Activated CD4-positive, alpha-beta T cell treated with anti-CD3 and anti-CD28 coated beads for 1 hour (primary cell): ENCODE measurements at regions not wholly inside any gene's neighbourhood (a gene's known extent, or its start where the extent isn't known, plus 50 kb on each side); places are given as distances from the start of the nearest gene placed in this dataset.
"Not testable (repeated sequence)": the region's sequence is repeated elsewhere in the genome, so short reads cannot be mapped to it uniquely, and the experiment has no call there.

Experiments
- DNase-seq: peaks from one replicate; pipeline ENCODE4 v3.0.0-alpha.2; 2020

DNA sequence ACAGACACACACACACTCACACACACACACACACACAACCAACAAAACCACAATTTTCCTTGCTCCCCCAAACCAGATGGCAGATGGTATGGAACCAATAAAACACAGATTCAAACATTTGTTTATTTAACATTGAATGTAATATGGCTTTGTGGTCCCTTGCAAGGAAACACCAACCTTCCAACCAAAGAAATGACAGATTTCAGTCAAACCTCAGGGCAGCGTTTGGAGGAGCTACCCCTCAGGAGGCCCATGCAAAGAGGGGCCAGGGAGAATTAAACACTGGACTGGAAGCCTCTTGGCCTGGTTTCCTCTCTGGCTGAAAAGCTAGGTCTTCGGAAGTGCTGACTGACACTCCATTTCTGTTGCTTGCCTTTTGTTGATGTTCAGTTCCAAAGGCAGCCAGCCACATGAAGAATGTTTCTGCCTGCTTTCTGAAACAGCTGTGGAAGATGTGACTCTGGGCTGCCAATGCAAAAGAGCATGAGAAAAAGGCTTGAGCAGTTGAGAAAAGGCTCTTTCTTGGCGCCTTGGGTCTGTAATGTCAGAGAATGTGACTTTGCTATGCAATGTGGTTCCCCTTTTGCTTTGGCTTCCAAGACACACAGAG is 296.1 kb downstream of the RPLP1 start:
- no peak for DNase-seq

DNA sequence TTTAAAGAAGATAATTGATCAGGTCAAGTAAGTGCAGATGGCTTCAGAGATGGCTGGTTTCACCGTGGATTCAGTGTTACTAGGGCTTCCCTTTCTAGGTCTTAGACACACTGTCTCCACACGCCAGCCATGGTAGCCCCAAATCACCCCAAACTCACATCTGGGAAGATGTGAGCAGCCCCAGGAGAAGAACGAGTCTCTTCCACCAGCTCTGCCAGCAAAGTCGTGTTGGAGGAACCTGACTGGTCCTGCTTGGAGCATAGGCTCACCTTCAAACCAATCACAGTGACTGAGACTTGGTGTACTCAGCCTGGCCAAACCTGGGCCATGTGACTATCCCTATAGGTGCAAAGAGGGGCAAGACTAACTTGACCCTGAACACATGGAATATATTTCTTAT is 296.7 kb downstream of the RPLP1 start:
- no peak for DNase-seq

DNA sequence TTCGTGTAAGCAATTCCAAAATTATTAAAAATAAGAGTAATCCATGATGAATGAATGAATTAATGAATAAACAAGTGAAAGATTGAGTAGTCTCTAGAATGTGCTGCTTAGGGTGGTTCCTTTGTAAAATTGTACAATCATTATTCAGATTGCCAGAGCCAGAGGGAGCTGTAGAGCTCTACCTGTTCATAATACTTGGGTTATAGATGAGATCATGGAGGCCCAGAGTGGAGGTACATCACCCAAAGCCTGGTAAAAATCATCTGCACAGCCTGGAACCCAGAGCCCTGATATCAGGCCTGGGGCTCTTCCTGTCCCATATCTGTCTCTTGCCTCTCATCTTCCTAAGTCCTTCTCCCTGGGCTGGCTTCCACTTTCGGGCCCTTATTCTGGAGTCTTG is 297.2 kb downstream of the RPLP1 start:
- no peak for DNase-seq

DNA sequence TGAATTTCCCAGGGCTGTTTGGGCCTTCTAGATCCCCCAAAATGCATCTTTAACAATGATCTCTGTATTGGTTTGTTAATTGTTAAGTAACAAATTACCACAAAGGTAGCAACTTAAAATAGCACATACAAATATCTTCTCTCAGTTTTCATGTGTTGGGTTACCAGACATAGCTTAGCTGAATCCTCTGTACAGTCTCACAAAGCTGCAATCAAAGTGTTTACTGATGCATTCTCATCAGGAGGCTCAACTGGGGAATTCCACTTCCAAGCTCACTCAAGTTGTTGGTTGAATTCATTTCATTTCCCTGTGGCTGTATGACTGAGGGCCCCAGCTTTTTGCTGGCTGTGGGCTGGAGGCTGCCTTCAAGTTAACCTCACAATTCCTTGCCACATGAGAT is 297.6 kb downstream of the RPLP1 start:
- no peak for DNase-seq

DNA sequence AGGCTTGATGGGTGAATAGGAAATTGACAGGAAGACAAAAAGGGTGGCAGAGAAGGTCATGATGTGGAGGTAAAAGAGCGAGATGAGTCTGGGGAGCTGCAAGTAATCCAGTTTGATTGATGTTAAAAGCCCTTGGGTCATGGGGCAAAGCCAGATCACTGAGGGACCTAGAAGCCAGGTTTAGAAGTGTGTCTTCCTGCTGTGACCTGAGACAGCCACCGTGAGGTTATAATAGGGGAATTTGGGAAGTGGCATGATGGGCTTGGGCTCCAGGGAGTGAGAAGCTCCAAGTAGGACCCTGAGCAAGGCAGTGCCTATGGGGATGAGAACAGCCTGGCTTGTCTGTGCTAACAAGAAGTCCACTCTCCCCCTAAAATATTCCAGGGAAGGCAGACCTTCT is 298.5 kb downstream of the RPLP1 start:
- no peak for DNase-seq

- no peak for DNase-seq
Observed at GRCh38 chr15:69751566-69751965, 298.9 kb downstream of the RPLP1 start.

- DNase-seq = no peak
Observed at GRCh38 chr15:69753867-69754266, 301.2 kb downstream of the RPLP1 start.

DNA sequence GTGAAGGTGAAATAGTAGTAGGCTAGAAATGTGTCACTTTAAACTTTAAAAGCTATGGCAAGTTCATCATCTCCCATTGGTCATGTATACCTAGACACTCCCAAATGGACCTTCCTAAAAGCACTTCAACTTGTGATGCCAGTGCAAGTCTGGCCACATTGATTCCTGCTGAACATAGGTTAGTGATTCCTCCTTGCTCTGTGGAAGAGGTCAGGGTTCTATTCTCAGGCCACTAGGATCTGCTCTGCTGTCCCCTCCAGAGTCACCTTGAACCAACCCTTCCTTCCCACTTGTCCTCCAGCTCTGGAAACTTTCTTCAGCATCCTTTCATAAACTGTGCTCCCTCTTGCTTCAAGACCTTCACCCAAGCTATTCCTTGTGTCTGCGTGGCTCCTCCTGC is 301.7 kb downstream of the RPLP1 start:
- DNase-seq = no peak

DNA sequence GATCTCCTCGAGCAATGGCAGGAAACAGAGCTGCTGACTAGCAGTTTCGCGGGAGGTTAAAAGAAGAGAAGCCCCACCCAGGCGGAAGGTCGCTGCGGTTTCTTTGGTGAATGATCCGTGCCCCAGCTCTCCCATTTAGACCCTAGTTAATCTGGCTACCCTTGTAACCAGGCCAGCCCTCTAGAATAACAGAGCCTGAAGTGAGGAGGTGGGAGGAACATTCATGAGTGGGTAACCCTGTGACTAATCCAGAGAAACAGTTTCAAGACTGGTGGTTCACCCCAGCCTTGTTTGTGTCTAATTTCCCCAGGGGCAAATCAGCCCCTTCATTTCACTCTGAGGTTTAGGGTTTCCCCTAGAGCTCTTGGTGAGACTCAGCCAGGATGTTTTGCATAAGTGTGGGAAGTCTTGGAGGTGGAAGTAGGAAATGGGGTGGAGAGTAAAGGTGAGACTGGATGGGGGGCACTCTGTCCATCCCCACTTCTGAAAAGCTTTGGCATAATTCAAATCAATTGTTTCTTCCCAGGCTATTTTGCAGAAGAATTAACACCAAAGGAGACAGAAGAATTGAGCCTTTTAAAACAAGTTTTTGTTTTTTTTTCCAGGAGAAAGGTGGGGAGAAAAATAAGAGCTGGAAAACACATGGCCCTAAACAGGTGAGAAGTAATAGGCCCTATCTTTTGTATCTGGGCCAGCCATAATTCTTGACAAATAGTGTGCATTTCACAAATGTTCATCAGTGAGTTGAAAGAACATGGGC is 303.1 kb downstream of the RPLP1 start:
- DNase-seq = peak; percentile 49

- DNase-seq = no peak
Observed at GRCh38 chr15:69756440-69756839, 303.8 kb downstream of the RPLP1 start.

- peak; percentile 34 for DNase-seq
Observed at GRCh38 chr15:69757186-69757585, 304.6 kb downstream of the RPLP1 start.

- DNase-seq = no peak
Observed at GRCh38 chr15:69758291-69758771, 305.7 kb downstream of the RPLP1 start.

- peak; percentile 75 for DNase-seq
Observed at GRCh38 chr15:69758810-69759790, 306.5 kb downstream of the RPLP1 start.

DNA sequence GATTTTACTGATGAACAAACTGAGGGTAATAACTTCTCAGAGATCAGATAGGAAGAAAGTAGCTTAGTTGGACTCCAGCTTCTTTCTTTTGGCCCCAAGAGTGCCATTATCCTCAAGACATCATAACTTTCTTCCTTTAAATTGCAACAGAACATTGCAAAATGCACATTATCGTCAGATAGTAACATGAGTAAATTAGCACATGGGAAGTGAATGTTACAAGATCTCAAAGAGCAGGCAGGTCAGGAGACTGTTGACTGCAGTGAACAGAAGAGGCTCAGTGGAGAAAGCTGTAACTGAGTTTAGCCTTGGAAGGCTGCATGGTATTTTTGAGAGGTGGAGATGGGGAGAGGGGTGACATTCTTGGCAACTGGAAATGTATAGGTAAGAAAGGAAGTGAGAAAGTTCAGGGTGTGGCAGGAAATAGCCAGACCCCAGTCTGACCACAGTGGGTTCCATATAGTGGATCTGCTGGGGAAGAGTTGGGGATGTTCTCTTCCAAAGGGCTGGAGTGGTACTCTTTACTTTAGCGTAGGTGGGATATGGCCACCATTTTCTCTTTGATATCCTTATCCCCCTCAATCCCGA is 307.7 kb downstream of the RPLP1 start:
- DNase-seq = no peak

DNA sequence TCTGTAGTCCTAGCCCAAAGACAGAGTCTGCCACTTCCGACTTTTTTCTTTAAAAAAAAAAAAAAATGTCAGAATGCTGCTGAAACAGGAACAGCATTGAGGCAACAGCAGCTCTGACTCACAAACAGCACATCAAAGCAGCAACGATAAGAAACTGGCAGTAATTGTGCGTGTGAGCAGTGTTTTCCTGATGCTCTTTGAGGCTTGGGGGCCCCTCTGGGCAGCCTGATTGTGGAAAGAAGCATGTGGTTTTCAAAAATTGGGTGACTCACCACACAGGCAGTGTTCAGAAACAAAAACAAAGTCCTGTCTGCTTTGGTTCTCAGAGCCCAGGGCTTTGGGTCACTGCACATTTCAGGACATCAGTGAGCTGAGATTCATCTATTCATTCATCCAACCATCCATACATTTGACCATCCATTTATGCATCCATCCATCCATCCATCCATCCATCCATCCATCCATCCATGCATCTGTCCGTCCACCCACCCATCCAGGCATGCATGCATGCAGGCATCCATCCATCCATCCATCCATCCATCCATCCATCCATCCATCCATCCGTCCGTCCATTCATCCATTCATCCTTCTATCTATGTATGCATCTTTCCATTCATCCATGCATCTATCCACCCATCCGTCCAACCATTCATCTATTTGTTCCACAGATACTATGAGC is 308.4 kb downstream of the RPLP1 start:
- peak; percentile 77 for DNase-seq

- no peak for DNase-seq
Observed at GRCh38 chr15:69762373-69763148, 309.9 kb downstream of the RPLP1 start.

DNA sequence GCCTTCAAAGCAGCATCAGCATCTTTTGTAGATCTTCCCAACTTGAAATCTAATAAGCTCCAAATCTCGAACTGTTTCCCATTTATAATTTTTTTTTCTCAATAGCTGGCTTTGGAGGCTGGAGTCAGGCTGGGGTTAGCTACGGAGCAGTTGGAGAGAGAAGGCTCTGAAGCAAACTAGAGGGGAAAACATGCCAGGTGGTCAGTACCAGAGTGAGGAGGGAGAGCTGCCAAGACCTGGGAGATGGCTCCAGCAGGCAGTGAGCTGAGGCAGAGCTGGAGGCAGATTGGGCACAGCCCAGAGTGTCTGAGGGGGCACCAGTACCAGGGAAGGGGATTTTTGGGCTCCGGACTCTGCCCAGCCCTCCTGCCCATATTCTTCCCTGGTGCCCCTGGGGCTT is 311.2 kb downstream of the RPLP1 start:
- no peak for DNase-seq

DNA sequence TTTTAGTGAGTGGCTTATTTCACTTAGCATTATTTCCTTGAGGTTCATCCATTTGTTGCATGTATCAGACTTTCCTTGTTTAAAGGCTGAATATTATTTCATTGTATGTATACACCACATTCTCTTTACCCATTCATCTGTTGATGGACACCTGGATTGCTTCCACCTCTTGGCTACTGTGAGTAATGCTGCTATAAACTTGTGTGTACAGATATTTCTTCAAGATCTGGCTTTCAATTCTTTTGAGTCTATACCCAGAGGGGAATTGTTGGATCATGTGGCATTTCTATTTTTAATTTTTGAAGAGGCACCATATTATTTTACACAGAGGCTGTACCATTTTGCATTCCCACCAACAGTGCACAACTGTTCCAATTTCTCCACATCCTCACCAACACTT is 313.5 kb downstream of the RPLP1 start:
- no peak for DNase-seq

DNA sequence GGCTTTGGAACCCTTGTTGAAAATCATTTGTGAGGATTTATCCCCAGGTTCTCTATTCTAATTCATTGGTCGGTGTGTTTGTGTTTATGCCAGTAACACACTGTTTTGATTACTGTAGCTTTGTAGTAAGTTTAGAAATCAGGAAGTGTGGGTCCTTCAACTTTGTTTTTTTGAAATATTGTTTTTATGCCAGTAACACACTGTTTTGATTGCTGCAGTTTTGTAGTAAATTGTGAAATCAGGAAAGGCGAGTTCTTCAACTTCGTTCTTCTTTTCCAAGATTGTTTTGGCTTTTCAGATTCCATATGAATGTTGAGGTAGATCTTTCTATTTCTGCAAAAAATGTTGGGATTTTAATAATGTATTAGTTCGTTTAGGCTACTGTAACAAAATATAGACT is 314.6 kb downstream of the RPLP1 start:
- DNase-seq = no peak

GRCh38 chr15:69769336-69769735 is 316.7 kb downstream of the RPLP1 start:
- not testable (repeated sequence) for DNase-seq

GRCh38 chr15:69774258-69774657 is 321.6 kb downstream of the RPLP1 start:
- not testable (repeated sequence) for DNase-seq

DNA sequence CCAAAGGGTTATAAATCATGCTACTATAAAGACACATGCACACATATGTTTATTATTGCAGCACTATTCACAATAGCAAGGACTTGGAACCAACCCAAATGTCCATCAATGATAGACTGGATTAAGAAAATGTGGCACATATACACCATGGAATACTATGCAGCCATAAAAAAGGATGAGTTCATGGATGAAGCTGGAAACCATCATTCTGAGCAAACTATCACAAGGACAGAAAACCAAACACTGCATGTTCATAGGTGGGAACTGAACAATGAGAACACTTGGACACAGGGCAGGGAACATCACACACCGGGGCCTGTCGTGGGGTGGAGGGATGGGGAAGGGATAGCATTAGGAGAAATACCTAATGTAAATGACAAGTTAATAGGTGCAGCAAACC is 322.1 kb downstream of the RPLP1 start:
- not testable (repeated sequence) for DNase-seq
